Central memory CD4-positive, alpha-beta T cell (primary cell): ENCODE measurements at regions not wholly inside any gene's neighbourhood (a gene's known extent, or its start where the extent isn't known, plus 50 kb on each side); places are given as distances from the start of the nearest gene placed in this dataset.

ENCODE experiments used
- DNase-seq: peaks from one replicate; pipeline ENCODE4 v3.0.0; 2022

GRCh38 chr2:133952420-133952819 is 301.5 kb upstream of the MGAT5 start:
- no peak for DNase-seq

DNA sequence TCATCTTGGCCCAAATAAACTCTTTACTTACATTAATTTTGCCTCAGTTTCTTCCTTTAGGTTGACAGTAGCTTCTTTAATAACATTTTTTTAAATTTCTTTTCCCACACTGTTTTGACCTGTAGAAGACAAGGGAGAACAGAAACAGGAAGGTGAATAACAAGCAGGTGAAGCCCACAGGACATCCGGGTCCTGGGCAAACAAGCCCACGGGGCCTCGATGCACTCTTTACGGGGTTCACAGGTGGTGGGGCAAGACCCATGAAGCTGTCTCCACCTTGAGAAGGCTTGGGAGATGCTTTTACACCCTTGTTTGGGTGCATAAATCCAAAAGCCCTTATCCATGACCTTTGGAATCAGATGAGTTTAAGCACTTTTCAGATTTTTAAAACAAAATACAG is 301.0 kb upstream of the MGAT5 start:
- DNase-seq: no peak

GRCh38 chr2:133953524-133953923 is 300.3 kb upstream of the MGAT5 start:
- DNase-seq: no peak

- no peak for DNase-seq
These were observed 299.2 kb upstream of the MGAT5 start for GRCh38 chr2:133954636-133955035.

DNA sequence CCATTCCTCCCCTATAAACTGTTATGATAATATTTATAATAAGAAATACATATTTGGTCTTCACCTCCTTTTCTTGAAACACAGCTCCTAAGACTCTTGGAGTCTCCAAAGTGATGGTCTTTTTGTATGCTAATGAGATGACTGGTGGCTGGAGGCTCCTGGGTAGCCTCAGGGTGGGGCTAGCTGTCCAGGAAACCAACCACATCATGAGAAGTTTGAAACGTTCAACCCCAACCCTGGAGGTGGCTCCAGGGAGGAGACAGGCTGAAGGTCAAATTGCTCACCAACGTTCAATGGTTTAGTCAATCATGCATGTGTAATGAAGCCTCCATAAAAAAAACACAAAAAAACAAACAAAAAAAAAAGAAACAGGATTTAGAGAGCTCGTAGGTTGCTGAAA is 298.7 kb upstream of the MGAT5 start:
- no peak for DNase-seq

- no peak for DNase-seq
These were observed 297.4 kb upstream of the MGAT5 start for GRCh38 chr2:133956434-133956935.

- DNase-seq: no peak
These were observed 296.0 kb upstream of the MGAT5 start for GRCh38 chr2:133957724-133958480.

- no peak for DNase-seq
These were observed 294.8 kb upstream of the MGAT5 start for GRCh38 chr2:133959066-133959465.

GRCh38 chr2:133966720-133967304 is 287.1 kb upstream of the MGAT5 start:
- no peak for DNase-seq

GRCh38 chr2:133967326-133967725 is 286.5 kb upstream of the MGAT5 start:
- no peak for DNase-seq

DNA sequence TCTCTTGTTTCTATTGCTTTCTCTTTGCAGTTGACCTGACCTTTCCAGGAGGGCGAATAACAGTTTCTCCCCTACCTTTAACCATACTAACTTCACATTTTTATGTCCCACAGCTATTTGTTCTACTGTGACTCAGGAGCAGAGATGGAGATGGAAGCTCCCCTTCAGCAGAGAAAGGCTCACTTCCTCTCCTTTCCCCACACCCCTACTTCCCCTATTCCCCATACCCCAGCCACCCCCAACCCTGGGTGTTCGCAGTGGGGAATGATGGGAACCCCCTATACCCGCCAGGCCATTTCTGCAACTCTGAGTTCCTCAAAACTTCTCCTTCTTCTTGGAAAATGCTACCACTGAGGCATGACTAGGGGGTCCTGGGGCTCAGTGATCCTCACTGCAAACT is 285.4 kb upstream of the MGAT5 start:
- no peak for DNase-seq

GRCh38 chr2:133970641-133971040 is 283.2 kb upstream of the MGAT5 start:
- no peak for DNase-seq

GRCh38 chr2:133972297-133972696 is 281.6 kb upstream of the MGAT5 start:
- DNase-seq: no peak

GRCh38 chr2:133972786-133973185 is 281.1 kb upstream of the MGAT5 start:
- no peak for DNase-seq

DNA sequence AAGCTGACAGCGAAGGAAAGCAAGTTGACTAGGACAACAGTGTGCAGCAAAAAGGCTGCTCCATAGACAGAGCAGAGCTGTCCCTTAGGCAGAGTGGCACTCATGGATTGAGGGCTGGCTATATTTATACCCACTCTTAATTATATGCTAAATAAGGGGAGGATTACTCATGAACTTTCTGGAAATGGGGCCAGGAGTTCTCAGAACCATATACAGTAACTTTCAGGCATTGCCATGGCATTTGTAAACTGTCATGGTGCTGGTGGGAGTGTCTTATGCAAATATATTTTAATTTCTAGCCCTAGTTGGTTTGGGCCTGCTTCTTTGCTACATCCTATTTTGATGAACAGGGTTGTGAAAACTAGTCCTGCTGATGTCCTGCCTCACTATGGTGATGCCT is 279.5 kb upstream of the MGAT5 start:
- DNase-seq: no peak

DNA sequence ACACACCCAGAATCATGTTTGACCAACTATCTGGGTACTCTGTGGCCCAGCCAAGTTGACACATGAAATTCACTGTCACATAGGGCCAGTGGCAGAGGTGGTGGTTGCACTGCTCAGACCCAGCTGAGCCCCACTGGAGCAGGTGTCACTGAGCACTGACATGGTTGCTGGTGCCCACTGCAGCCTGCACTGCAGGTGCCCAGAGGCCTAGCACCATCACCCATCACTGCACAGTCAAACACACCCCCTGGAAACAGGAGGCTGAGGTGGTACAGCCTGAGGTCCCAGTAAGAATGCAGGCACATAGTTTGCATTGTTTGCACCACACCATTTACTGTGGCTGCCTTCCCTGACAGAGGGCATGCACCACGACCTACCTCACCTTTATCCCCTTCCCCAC is 278.7 kb upstream of the MGAT5 start:
- no peak for DNase-seq

DNA sequence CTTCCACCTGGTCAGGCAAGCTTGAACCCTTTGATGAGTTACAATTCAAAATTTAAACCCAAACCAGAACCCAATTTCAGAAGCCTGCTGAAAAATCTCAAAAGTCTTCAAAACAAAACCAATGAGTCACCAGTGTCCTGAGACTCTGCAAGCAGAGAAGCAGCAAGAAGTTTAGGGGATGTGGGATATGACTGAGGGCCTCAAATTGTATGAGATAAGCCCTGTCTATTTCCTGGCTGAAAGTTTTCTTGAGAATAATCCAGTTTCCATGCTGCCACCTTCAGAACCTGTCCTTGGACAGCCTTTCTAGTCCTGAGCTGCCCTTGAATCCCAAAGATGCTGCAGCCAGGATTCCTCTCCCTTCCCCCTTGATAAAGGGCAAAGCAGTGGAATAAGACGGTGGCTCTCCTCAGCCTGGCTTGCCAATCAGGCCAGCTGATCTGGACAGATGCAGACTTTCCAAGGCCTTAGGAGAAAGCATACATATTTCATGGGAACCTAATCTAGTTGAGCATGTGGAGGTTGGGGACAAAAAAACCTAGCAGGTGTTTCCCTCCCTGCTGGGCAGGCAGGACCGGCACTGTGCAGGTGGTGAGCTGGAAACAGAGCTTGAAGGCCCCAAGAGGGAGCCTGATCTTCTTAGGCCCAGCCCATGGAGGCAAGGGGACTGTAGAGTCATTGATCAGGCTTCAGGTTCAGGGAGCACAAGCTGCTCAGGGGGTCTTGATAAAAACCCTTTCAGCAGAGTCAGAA is 278.0 kb upstream of the MGAT5 start:
- DNase-seq: no peak

GRCh38 chr2:133976659-133977058 is 277.2 kb upstream of the MGAT5 start:
- DNase-seq: no peak

DNA sequence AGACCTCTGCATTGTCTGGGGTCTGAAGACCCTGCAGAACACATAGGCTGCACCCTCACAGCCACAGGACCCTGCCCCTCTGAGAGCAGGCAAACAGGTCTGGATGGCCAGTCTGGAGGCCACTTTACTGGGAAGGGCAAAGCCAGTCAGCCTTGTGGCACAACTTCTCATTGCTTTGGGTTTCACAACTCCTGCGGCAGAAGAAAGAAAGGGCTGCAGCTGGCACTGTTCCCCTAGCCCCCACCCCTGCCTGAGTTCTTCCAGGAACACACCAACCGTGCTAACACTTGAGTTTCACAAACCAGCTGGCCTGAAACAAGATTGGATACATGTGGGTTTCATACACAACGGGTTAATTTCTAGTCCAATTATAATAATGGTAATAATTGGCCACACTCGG is 276.5 kb upstream of the MGAT5 start:
- no peak for DNase-seq

- DNase-seq: no peak
These were observed 271.6 kb upstream of the MGAT5 start for GRCh38 chr2:133982256-133982655.

- no peak for DNase-seq
These were observed 268.3 kb upstream of the MGAT5 start for GRCh38 chr2:133985563-133985962.

GRCh38 chr2:133986081-133986837 is 267.6 kb upstream of the MGAT5 start:
- no peak for DNase-seq
